Fibroblast of skin of abdomen (primary cell): ENCODE measurements at regions not wholly inside any gene's neighbourhood (a gene's known extent, or its start where the extent isn't known, plus 50 kb on each side); places are given as distances from the start of the nearest gene placed in this dataset.
"Not testable (repeated sequence)": the region's sequence is repeated elsewhere in the genome, so short reads cannot be mapped to it uniquely, and the experiment has no call there.

ENCODE experiments used
- DNase-seq: peaks from one replicate; pipeline ENCODE4 v3.0.0-alpha.2; 2013

DNA sequence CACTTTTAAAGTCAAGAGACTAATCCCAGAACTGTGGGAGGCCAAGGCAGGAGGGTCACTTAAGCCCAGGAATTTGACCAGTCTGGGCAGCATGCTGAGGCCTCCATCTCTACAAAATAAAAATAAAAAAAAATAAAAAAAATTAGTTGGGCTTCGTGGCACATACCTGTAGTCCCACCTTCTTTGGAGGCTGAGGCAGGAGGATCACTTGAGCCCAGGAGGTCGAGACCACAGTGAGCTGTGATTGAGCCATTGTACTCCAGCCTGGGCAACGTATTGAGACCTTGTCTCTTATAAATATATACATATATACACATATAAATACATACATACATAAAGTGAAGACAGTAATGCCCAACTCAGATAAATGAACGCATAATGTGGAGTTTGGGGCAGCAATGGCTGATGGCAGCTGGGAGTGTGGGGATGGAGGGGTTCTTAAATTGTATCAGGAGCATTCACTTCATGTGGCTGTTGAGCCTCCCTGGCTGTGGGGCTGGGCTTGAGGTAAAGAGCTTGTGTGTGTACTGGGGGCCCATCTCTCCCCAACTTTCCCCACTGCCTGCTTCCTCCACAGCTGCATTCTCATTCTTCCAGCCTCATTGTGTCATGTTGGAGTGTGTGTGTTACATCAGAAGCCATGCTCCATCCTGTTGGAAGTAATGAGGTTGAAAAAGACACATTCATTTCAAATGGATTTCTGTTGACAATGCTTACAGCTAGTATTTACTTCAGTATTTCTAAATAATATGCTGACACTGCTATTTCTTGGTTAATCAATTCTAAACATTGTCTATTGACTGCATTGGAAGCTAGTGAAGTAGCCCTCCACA is 96.5 kb upstream of the HS6ST1 start:
- no peak for DNase-seq

DNA sequence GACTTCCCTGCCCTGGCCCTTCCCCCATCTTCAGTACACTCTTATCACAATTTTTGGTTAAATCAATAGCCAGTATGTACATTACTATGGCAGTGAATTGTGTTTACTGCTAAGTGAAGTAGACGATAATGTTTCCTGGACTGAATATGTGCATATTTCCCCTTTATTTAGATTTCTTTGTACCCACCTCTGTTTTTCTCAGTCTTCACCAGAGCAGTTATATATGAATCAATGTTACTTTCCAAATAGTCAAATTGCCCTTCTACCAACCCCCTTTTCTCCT is 97.1 kb upstream of the HS6ST1 start:
- DNase-seq: no peak

DNA sequence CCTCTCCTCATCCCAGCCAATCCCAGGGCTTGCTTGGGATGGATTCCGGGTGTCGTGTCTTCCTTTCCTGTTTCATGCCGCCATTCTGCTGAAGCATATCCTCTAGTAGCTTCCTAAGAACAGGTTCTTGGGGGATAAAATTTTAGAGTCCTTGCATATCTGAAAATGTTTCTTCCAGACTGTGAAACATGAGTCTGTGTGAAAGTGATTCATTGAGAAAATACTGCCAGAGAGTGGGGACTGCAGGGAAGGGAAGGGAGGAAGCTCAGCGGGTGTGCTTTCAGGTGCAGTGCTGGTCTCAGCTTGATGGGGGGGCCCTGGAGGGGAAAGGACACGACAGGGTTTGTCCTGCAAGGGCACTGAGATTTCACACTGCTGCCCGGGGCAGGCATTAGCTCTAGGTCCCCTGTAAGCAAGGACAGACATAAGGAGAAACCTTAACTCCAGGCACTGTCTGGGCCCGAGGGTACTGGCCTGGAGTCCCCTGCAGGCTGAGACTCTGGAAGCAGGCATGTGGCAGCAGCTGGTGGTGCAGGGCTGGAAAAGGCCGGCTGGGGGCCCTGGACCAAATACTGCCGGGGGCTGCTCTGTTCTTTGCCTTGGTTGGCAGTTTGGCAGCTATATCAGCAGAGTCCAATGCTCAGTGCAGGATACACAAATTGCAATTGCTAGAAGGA is 97.6 kb upstream of the HS6ST1 start:
- DNase-seq: no peak

DNA sequence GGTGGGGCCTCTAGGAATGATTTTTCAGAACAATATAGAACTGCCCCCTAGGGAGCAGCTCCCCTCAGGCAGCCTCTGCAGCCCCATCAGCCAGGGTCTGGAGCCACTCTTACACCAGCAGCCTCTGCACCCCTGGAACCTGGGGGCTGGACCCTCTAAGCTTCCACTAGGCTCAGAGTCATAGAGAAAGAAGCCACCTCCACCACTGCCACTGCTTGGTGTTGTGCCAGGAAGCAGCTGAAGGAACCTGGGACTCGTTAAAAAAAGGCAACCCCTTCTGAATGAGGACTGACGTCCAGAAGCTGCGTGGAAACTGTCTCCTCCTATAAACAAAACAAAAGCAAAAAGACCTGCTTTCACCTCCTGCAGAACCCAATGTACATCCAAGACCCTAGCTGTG is 98.1 kb upstream of the HS6ST1 start:
- DNase-seq: no peak

DNA sequence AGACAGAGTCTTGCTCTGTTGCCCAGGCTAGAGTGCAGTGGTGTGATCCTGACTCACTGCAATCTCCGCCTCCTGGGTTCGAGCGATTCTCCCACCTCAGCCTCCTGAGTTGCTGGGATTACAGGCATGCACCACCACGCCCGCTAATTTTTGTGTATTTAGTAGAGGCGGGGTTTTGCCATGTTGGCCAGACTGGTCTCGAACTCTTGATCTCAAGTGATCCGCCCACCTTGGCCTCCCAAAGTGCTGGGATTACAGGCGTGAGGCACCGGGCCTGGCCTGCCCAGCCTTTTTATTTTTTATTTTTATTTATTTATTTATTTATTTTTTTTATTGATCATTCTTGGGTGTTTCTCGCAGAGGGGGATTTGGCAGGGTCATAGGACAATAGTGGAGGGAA is 98.6 kb upstream of the HS6ST1 start:
- DNase-seq: not testable (repeated sequence)

DNA sequence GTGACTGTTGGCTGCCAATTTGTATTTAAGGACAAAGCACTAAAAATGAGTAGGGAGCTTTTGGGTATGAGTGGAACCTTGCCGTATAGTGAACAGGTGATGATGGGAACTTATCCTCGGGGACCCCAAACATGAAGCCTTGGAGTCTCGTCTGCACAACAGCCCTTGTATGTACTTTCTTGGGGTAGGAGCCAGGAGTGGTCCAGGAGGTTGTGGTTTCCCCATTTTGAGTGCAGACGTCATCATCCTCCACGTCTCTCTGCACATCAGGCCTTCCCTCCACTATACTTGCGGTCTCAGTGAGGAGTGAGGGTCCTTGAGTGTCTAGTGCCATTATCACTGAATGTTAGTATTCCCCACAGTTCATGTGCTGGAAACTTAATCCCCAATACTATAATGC is 101.5 kb upstream of the HS6ST1 start:
- DNase-seq: no peak

DNA sequence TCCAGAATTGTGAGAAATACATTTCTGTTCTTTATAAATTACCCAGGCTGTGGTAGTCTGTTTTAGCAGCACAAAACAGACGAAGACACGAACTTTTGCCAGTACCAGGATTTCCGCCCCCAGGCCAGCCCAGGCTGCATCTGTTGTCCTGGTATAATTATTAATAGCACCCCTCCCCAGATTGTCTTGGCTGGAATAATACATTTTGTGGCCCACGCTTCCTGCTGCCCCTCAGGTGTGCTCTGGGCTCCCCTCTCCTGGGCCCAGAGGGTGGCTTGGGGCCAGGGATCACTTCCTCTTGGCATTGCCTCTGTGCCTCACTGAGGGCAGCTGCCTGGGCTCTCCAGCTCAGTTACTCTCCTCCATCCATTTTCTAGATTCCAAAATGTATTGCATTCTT is 102.1 kb upstream of the HS6ST1 start:
- no peak for DNase-seq

DNA sequence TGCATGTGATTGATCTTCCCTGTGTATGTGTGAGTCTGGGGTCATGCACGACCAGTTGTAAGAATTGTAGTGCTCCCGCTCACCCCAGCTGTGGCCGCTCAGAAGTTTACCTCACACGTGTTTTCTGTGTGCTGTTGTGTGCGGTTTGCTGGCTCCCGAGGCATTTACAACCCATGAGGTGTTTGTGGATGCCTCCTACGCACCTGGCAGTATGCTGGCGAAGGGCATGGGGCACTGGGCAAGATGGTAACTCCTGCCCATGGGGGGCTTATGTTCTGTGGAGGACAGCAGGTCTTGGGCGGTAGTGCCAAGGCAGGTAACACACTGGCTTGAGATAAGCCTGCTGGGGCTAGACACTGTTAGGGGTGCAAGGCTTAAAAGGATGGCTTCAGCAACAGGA is 102.6 kb upstream of the HS6ST1 start:
- no peak for DNase-seq

DNA sequence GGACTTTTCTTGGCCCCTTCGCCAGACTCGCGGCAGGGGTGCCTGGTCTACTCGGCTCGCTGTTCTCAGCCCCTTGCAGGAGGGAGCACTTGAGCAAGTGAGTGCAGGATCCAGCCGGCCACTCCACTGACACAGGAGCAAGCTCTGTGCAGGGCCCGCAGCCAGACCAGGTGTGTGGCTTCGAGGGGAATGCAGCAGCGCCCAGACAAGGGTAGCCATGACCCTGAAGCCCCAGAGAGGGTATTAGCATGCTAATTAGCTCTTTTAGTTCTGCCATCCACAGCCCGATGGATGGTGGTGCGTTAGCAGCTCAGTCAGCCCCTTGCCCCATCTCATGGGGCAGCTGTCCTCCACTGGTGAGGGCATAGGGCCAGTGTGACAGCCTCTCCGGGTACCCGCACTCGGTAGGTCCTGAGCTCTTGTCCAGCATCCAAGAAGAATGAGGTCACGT is 103.2 kb upstream of the HS6ST1 start:
- no peak for DNase-seq

DNA sequence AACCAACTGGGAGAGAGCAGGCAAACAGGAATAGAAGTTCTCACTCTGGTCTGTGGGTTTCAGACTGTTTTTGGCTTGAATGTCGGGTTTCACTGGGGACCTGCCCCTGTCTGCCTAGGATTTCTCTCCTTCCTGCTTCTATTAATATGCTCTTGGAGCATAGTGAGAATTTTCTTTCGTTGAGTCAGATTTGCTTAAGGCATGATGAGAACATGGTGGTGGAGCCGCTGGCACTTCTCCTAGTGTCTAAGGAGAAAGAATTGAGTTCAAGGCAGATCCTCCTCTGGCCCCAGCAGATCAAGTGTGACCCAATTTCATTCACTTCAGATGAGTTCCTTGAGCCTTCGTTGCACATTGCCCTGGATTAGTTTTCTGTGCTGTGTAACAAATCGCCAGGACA is 103.9 kb upstream of the HS6ST1 start:
- DNase-seq: peak; percentile 90

DNA sequence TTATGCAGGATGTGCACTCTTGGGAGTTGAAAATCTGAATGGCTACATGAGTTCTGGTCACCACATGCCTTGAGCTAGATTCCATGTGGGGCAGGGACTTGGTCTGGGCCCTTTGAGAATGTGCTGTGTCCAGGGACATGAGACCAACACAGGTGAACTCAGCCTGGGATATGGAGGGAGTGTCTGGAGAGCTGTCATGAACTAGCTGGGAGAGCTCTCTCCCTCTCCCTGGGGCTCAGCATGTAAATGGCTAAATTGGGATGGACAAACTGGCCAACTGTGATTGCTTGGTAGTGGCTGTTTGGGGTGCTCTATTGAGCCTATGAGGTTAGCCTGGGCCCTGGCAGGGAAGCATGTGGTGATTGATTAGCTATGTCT is 105.1 kb upstream of the HS6ST1 start:
- DNase-seq: no peak

DNA sequence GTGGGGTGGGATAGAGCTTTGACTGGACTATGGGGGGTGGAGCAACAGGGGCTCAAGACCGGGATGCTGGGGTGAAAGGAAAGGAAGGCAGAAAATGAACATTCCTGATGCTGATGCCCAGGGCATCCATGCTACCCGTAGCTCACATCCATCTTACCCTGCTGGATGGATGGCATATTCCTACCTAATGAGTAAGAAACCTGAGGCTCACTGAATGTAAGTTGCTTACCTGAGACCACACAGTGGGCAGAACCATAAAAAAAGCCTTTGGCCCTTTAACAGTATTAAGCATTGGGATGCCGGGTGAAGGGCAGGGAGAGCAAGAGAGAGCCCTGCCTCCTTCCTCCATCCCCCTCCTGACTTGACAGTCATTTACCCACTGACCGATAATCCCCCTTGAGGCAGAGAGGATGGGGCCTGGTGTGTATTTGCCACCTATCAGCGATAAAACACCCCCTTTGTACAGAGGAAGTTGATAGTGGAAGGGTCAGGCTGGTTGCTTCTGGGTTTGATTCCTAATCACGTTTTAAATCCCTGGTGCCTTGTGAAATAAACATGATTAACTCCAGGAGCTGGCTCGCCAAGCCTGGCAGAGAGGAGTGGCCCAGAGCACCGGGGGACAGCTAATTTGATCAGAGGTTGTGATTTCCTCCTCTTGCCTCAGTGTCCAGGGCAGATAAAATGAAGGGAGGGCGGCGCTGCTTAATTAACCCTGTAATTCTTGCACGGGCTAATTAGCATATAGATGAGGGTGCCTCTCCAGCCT is 105.9 kb upstream of the HS6ST1 start:
- DNase-seq: no peak

DNA sequence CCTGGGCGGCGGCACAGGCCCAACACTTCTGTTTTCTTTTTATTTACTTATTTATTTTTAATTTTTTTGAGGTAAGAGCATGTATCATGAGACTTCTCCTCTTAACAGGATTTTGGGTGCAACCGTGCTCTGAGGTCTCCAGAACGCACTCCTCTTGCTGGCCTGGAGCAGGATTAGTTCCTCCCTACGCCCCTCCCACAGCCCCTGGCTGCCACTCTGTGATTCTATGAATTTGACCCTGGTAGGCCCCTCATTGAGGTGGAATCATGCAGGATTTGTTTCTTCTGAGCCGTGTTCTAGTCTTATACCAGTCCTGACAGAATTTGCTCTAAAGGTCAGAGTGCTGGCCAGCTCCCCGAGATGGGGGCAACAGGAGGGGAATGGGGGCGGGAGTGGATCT is 106.5 kb upstream of the HS6ST1 start:
- no peak for DNase-seq

DNA sequence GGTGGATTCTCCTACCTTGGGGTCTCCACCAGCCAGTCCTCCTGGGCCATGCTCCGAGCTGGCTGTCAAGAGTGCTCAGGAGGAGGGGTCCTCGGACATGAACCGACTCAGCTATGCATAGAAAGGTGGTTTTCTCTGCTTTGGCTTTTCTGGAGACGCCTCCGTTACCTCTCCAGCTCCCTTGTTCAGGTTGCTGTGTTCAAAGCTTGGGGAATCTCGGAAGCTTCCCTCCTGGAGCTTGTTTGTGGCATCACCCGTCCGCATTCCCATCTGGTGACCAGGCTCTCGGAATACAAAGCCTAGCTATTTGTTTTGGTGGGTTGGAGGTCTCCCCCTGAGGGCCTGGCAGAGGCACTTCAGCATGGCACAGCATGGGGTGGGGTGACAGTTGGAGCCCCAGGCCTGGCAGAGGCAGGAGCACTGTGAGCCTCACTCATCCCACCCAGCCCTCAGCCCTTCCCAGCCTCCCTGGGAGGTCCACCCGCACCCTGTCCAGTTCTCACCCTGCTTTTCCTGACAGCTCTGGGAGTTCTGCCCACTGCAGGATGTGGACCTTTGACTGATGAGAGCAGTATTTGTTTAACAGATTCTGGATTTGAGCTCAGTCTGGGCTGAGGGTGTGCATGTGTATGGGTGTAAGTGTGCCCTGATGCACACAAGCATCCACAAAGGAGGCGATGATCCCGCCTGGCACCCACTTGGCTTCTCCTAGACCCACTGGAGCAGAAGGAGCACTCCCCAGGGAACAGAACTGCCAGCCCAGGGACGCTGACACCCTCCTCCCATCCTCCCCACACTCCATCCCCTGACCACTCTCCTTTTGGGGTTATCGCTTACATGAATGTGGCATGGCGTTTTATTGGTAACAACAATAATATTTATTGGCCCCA is 107.3 kb upstream of the HS6ST1 start:
- peak; percentile 48 for DNase-seq

DNA sequence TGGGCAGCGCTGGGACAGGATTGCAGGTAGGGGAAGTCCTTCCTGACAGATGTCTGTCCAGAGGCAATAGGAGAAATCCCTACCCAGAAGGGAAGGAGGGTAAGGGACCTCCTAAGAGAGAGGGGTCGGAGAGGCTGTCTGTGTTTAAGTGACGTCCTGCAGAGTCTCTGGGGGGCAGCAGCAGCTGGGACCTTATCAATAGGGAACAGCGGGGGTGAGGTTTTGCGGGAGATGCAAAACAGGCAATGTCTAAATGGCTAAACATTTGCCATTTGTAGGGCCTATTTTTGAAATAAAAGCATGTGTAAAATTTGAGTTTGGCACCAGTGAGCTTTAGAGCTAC is 108.7 kb upstream of the HS6ST1 start:
- DNase-seq: no peak

DNA sequence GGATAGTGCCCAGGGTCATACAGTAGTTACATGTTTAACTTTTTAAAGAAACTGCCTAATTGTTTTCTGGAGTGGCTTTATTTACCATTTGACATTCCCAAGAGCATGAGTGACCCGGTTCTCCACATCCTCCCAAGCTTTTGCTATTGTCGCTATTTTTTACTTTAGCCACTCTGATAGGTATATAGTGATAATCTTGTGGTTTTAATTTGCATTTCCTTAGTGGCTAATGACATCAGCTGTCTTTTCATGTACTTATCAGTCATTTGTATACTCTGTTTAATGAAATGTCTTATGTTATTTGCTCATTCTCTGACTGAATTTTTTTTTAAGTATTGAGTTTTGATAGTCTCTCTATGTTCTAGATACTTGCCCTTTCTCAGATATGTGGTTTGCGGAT is 109.7 kb upstream of the HS6ST1 start:
- DNase-seq: no peak

DNA sequence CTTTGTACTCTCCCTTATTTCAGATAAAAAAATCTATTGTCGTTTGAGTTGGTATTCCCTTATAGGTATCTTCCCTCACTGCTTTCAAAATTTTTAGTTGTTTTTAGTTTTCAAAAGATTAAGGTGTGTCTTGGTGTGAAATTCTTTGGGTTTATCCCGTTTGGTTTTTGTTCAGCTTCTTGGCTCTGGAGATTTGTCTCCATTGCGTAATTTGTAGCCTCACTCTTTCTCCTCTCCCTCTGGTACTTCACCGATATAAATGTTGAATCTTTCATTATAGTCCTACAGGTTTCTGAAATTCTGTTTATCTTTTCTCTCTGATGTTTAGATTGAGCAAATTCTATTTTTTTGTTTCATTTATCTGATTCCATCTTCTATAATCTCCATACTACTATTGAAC is 113.8 kb upstream of the HS6ST1 start:
- no peak for DNase-seq

DNA sequence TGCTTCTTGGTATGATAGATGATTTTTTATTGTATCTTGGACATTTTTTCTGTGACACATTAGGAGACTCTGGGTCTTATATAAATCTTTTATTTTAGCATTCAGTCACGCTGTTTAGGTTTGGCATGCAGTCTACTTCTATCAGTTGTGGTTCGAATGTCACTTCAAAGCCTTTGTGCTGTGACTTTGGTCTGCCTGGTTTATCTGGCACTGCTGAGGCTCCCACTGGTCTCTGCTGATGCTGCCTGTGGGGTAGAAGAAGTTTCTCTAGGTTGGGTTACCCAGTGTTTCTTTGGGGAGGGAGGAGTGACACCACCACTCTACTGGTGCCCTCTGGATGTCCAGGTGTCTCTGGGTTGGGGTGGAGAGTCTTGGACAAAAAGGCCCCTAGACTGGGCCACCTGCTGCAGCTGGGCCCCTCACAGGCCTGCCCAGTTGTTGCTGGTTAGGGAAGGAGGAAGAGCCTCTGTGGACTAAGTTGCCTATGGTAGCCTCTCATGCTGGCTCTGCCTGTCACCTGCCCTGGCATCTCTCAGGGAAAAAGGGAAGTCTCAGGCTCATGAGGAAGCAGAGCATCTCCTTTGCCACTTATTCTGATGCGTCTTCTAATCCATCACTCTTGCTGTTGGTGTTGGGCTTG is 115.4 kb upstream of the HS6ST1 start:
- DNase-seq: no peak

DNA sequence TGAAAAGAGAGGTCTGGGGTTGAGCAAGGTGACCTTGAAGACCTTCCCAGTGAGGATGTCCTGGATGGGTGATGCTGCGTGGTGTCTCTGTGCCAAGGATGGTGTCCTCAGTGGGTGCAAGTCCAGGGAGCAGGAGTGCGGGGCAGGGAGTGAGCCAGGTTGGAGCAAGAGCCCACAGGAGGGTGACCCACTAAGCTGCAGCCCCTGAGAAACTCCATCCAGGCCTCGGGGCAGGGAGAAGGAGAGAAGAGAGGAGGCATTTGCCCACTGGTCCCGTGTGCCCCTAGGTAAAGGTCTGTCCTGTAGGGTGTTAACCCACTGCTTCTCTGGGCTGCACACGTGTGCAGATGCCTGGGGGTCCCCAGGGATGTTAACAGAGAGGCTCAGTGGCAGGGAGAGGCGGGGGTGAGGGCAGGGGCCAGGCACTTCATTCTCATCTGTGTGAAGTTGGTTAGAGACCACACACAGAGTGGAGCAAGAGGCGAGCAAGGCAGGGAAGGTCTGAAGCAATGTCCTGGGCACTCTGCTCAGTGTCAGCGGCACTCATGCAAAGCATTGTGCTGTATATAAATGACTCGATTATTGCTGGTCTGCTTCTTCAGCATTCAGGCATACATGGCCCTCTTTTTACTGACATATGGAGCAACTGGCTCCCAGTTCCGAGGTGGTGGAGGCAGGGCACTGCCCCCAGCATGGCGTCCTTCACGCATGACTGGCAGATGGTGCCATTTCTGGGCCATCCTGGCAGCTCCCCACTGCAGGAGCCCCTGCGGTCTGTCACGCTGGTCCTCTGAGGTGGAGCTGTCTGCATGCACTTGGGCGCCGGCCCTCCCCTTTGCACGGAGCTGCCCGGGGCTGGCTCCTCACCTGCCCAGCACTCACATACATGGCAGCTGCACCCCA is 117.2 kb upstream of the HS6ST1 start:
- no peak for DNase-seq

DNA sequence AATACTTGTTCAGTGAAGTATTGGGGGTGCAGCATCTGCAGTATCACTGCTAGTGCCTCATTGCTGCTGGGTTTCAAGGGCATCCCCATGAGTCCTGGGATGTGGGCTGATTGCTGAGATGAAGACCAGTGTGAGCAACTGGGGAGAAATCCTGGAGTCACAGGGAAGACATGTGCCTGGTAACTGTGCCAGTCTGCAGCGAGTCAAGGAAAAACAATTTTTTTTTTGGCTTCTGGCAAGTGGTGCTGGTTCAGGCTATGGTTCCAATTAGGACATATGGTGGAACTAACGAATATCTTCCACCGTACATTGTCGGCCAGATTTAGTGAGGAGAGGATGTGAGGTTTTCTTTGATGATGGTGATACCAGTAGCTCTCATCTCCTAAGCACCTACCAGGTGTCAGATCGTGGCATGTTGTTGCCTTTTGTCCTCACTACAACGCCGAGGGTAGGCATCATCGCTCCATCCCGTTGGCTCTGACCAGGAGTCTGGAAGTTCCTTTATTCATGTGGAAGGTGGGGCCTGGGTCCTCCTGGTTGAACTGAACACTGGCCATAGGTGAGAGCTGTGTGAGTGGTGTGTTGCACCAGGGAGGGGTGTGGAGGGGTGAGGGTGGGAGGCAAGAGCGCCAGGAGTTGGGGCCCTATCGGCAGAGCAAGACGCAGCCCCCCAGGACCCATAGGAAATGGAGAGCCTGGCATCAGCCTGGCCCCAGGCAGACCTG is 118.0 kb upstream of the HS6ST1 start:
- DNase-seq: no peak

DNA sequence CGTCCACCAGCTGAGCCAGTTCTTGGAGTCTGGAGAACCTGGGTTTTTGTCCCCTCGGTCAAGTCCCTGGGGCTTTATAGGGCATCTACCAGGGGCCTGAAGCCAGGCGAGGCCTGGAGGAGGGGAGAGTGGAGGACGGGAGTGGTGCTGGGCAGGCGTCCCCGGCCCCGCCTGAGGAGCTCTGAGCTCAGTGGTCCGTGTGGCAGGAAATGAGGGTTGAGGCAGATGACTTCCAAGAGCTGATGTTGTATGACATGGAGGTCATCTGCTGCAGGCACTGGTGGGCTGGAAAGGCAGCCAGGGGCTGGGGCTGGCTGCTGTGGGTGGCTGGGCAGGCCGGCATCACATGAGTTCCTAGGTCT is 118.5 kb upstream of the HS6ST1 start:
- no peak for DNase-seq
